GM12891 (cell line): ENCODE measurements at regions not wholly inside any gene's neighbourhood (a gene's known extent, or its start where the extent isn't known, plus 50 kb on each side); places are given as distances from the start of the nearest gene placed in this dataset.

ENCODE experiments used
- POLR2A ChIP-seq: IDR thresholded peaks from 2 replicates; pipeline ENCODE4 v1.6.1; 2011; ENCODE audit warnings: low read depth, low read length, control low read depth
- POLR2AphosphoS5 ChIP-seq: IDR thresholded peaks from 2 replicates; pipeline ENCODE4 v1.6.1; 2011; ENCODE audit warnings: low read depth, low read length, control low read depth
- SPI1 ChIP-seq: IDR thresholded peaks from 2 replicates; pipeline ENCODE4 v1.6.1; 2011; ENCODE audit warnings: low read depth, low read length, control low read depth
- TAF1 ChIP-seq: IDR thresholded peaks from 2 replicates; pipeline ENCODE4 v1.6.1; 2011; ENCODE audit warnings: low read depth, low read length, control low read depth

DNA sequence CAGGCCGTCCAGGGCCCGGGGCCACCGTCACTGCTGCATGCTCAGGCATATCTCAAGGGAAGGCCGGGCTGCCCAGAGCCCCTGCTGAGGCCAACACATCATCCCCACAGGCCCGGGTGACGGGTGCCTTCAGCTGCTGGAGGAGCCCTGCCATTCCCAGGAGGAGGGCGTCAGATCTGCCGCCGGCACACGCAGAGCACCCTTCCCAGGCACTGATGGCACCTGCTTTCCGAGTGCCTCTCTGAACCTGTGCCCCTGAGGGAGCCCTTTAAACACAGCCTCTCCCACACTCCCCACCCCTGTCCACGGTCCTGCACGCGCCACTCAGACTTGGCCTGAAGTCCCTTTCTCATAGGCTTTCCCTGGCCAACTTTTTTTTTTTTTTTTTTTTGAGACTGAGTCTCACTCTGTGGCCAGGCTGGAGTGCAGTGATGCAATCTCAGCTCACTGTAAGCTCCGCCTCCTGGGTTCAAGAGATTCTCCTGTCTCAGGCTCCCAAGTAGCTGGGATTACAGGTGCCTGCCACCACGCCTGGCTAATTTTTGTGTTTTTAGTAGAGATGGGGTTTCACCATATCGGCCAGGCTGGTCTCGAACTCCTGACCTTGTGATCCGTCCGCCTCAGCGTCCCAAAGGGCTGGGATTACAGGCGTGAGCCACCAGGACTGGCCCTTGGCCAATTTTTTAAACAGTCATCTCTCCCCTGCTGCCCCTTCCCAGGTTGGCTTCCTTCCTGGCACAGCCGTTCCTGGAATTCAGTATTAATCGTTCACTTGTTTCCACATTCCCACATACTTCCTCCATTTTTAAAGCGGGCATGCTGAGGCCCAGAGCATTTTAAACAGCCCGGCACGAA, 211.7 kb downstream of the NDUFA10 start:
- TF ChIP-seq POLR2A (no peak), POLR2AphosphoS5 (no peak), TAF1 (no peak), SPI1 (no peak)
